ENCODE measurements at regions not wholly inside any gene's neighbourhood (a gene's known extent, or its start where the extent isn't known, plus 50 kb on each side); places are given as distances from the start of the nearest gene placed in this dataset.

GRCh38 chr7:26600411-26600810 is 264.0 kb downstream of the SKAP2 start:
- Histone ChIP-seq H3K27ac (no peak overlapping the region), H3K4me3 (ENCODE audit: low read depth, low read length) (no peak overlapping the region), H3K27me3 (replicated peaks) (no peaks in the 10 kb centered on the region), H3K36me3 (replicated peaks) (no peaks in the 10 kb centered on the region)
- TF ChIP-seq CTCF (IDR thresholded peaks at IDR 0.05; ENCODE audit: low read depth, low read length, missing control alignments): no peak
- in situ Hi-C loops (cut with HindIII; ENCODE audit: low pct_ligation_motif_present, low sequenced_read_pairs): no loop called here
- DNase-seq: no peak

- Histone ChIP-seq H3K27me3 (replicated peaks) (no peaks in the 10 kb centered on the region), H3K27ac (no peak overlapping the region), H3K36me3 (replicated peaks) (no peaks in the 10 kb centered on the region), H3K4me3 (ENCODE audit: low read depth, low read length) (no peak overlapping the region)
- in situ Hi-C loops (cut with HindIII; ENCODE audit: low pct_ligation_motif_present, low sequenced_read_pairs): no loop called here
- no peak for DNase-seq
- TF ChIP-seq CTCF (IDR thresholded peaks at IDR 0.05; ENCODE audit: low read depth, low read length, missing control alignments): no peak
These were observed 260.8 kb downstream of the SKAP2 start for GRCh38 chr7:26603631-26604030.

- H3K27me3 ChIP-seq (replicated peaks): no peaks in the 10 kb centered on the region
- no peak for DNase-seq
- in situ Hi-C loops (cut with HindIII; ENCODE audit: low pct_ligation_motif_present, low sequenced_read_pairs): no loop called here
- H3K36me3 ChIP-seq (replicated peaks): no peaks in the 10 kb centered on the region
- no peak for TF ChIP-seq CTCF (IDR thresholded peaks at IDR 0.05; ENCODE audit: low read depth, low read length, missing control alignments)
- H3K27ac ChIP-seq: no peak overlapping the region
- H3K4me3 ChIP-seq (ENCODE audit: low read depth, low read length): no peak overlapping the region
These were observed 256.0 kb downstream of the SKAP2 start for GRCh38 chr7:26608402-26608801.

- in situ Hi-C loops (cut with HindIII; ENCODE audit: low pct_ligation_motif_present, low sequenced_read_pairs): no loop called here
These were observed 255.3 kb downstream of the SKAP2 start for GRCh38 chr7:26609082-26609481.

GRCh38 chr7:26609532-26609931 is 254.9 kb downstream of the SKAP2 start:
- no peak for TF ChIP-seq CTCF (IDR thresholded peaks at IDR 0.05; ENCODE audit: low read depth, low read length, missing control alignments)
- Histone ChIP-seq H3K36me3 (replicated peaks) (no peaks in the 10 kb centered on the region), H3K27me3 (replicated peaks) (no peaks in the 10 kb centered on the region), H3K4me3 (ENCODE audit: low read depth, low read length) (no peak overlapping the region), H3K27ac (no peak overlapping the region)
- DNase-seq: no peak
- in situ Hi-C loops (cut with HindIII; ENCODE audit: low pct_ligation_motif_present, low sequenced_read_pairs): no loop called here

More at GRCh38 chr7:26609082-26609481, 255.3 kb downstream of the SKAP2 start:
- no peak for TF ChIP-seq CTCF (IDR thresholded peaks at IDR 0.05; ENCODE audit: low read depth, low read length, missing control alignments)
- DNase-seq: no peak
- H3K27me3 ChIP-seq (replicated peaks): no peaks in the 10 kb centered on the region
- no peak overlapping the region for H3K4me3 ChIP-seq (ENCODE audit: low read depth, low read length)
- H3K27ac ChIP-seq: no peak overlapping the region
- H3K36me3 ChIP-seq (replicated peaks): no peaks in the 10 kb centered on the region

GRCh38 chr7:26612742-26613141 is 251.6 kb downstream of the SKAP2 start:
- TF ChIP-seq CTCF (IDR thresholded peaks at IDR 0.05; ENCODE audit: low read depth, low read length, missing control alignments): no peak
- H3K27me3 ChIP-seq (replicated peaks): no peaks in the 10 kb centered on the region
- in situ Hi-C loops (cut with HindIII; ENCODE audit: low pct_ligation_motif_present, low sequenced_read_pairs): no loop called here
- H3K27ac ChIP-seq: no peak overlapping the region
- H3K36me3 ChIP-seq (replicated peaks): no peaks in the 10 kb centered on the region
- no peak for DNase-seq
- H3K4me3 ChIP-seq (ENCODE audit: low read depth, low read length): no peak overlapping the region
